ENCODE measurements at regions not wholly inside any gene's neighbourhood (a gene's known extent, or its start where the extent isn't known, plus 50 kb on each side); places are given as distances from the start of the nearest gene placed in this dataset.

GRCh38 chr12:77354766-77355362 is 289.5 kb upstream of the E2F7 start:
- no peak for TF ChIP-seq POLR2AphosphoS5 (IDR thresholded peaks at IDR 0.05; ENCODE audit: low read depth, low read length)
- no peak for TF ChIP-seq POLR2A (IDR thresholded peaks at IDR 0.05; ENCODE audit: low read depth, low read length)
- no peak for TF ChIP-seq TAF1 (IDR thresholded peaks at IDR 0.05; ENCODE audit: low read depth, low read length)
- TF ChIP-seq POU2F2 (IDR thresholded peaks at IDR 0.05; ENCODE audit: low read depth, low read length): no peak
- TF ChIP-seq SPI1 (IDR thresholded peaks at IDR 0.05; ENCODE audit: low read depth, low read length): no peak
- no peak for TF ChIP-seq PAX5 (IDR thresholded peaks at IDR 0.05; ENCODE audit: insufficient read depth, low read length, severe bottlenecking)
